Testis (tissue), 2 donors: ENCODE measurements at regions not wholly inside any gene's neighbourhood (a gene's known extent, or its start where the extent isn't known, plus 50 kb on each side); places are given as distances from the start of the nearest gene placed in this dataset.

ENCODE experiments used
- DNase-seq: peaks from one replicate; pipeline ENCODE4 v3.0.0-alpha.2; 2019
- H3K27ac ChIP-seq, 2 donors: fragments of 200-600 bp; sonication (generic); one replicate each; pipeline ENCODE4 v1.5.1; 2019
- H3K27me3 ChIP-seq: fragments of 200-600 bp; sonication (generic); one replicate; pipeline ENCODE4 v1.5.1; 2019
- H3K36me3 ChIP-seq: fragments of 200-600 bp; sonication (generic); one replicate; pipeline ENCODE4 v1.5.1; 2017; ENCODE audit warnings: low read depth; ENCODE audit errors: missing control alignments
- H3K4me1 ChIP-seq: fragments of 200-600 bp; sonication (generic); one replicate; pipeline ENCODE4 v1.5.1; 2019
- H3K4me3 ChIP-seq, 2 donors: fragments of 200-600 bp; sonication (generic); one replicate each; pipeline ENCODE4 v1.5.1; 2017 to 2019
- H3K9me3 ChIP-seq: fragments of 200-600 bp; sonication (generic); one replicate; pipeline ENCODE4 v1.5.1; 2017
- POLR2A ChIP-seq: fragments of 450-650 bp; IDR thresholded peaks from one replicate; pipeline ENCODE4 v1.6.1; 2017; ENCODE audit warnings: antibody characterized with exemption, mild to moderate bottlenecking, moderate library complexity
- WGBS, 2 donors: methylation state at CpG; one replicate each; pipeline ENCODE4 v1.1.5; 2018; 5-methylcytosine and 5-hydroxymethylcytosine counted together
- intact Hi-C: fragments of 100-400 bp; cut with DNase I; formaldehyde crosslinking; loops from one replicate; pipeline ENCODE4 v1.15.1; 2023; ENCODE audit warnings: low total_unique reads
- TF ChIP-seq, protein P1 (sequence below), 3 experiments: fragments of 450-650 bp in 2 of 3; fragments of 200-600 bp in 1 of 3; sonication (generic) in 1 of 3; IDR thresholded peaks; one replicate each; pipeline ENCODE4 v1.5.1; 2016 to 2019; ENCODE audit warnings: antibody characterized with exemption in 3 of 3, mild to moderate bottlenecking in 2 of 3, moderate library complexity in 1 of 3

GRCh38 chr7:21370283-21370982, 57.5 kb upstream of the SP4 start:
- H3K36me3 ChIP-seq, result no peaks in the 10 kb centered on the region
- no peaks in the 10 kb centered on the region for H3K9me3 ChIP-seq
- WGBS, 2 donors, result 82 to 84% methylated on average over 9 of the region's 9 CpGs
- no peak overlapping the region for H3K27ac ChIP-seq
- no peak for DNase-seq
- H3K4me1 ChIP-seq, result no peaks in the 10 kb centered on the region
- intact Hi-C loops, result no loop called here
- TF ChIP-seq, protein P1, sequence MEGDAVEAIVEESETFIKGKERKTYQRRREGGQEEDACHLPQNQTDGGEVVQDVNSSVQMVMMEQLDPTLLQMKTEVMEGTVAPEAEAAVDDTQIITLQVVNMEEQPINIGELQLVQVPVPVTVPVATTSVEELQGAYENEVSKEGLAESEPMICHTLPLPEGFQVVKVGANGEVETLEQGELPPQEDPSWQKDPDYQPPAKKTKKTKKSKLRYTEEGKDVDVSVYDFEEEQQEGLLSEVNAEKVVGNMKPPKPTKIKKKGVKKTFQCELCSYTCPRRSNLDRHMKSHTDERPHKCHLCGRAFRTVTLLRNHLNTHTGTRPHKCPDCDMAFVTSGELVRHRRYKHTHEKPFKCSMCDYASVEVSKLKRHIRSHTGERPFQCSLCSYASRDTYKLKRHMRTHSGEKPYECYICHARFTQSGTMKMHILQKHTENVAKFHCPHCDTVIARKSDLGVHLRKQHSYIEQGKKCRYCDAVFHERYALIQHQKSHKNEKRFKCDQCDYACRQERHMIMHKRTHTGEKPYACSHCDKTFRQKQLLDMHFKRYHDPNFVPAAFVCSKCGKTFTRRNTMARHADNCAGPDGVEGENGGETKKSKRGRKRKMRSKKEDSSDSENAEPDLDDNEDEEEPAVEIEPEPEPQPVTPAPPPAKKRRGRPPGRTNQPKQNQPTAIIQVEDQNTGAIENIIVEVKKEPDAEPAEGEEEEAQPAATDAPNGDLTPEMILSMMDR (IDR thresholded peaks at IDR 0.05), result no peak
- TF ChIP-seq POLR2A, result no peak
- no peaks in the 10 kb centered on the region for H3K27me3 ChIP-seq
- no peak overlapping the region for H3K4me3 ChIP-seq

DNA sequence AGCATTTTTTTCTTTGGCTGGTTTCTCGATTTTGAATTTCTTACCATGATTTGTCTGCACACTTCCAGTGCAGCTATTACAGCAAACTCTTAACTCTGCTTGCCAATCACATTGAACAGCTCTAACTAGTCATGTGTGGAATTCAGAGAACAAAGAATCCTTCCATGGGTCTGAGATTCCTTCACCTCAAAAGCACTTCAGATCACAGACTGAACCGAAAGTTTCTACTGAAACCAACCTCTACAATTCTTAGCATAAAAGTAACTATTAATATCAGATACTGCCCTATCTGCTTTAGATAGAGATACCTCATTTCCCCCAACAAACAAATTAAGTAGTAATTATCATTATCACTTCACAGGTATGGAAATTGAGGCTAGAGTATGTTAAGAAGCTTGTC, 56.5 kb upstream of the SP4 start:
- Histone ChIP-seq H3K4me3 (no peak overlapping the region), H3K36me3 (no peaks in the 10 kb centered on the region), H3K27ac (no peak overlapping the region), H3K9me3 (no peaks in the 10 kb centered on the region), H3K4me1 (no peaks in the 10 kb centered on the region), H3K27me3 (no peaks in the 10 kb centered on the region)
- WGBS, 2 donors, result 58 to 62% methylated on average over 2 of the region's 2 CpGs
- no peak for TF ChIP-seq POLR2A
- TF ChIP-seq, protein P1 (IDR thresholded peaks at IDR 0.05), result no peak
- DNase-seq, result no peak
- intact Hi-C loops, result no loop called here

DNA sequence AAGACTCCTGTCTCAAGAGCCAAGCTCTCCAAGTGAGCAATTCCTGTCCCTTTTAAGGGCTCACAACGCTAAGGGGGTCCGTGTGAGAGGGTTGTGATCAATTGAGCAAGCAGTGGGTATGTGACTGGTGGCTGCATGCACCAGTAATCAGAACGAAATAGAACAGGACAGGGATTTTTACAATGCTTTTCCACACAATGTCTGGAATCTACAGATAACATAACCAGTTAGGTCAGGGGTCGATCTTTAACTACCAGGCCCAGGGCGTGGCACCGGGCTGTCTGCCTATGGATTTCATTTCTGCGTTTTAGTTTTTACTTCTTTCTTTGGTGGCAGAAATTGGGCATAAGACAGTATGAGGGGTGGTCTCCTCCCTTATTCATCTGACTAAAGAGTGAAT, 54.9 kb upstream of the SP4 start:
- Histone ChIP-seq H3K36me3 (no peaks in the 10 kb centered on the region), H3K27ac (no peak overlapping the region), H3K4me1 (no peaks in the 10 kb centered on the region), H3K4me3 (no peak overlapping the region), H3K9me3 (no peaks in the 10 kb centered on the region), H3K27me3 (no peaks in the 10 kb centered on the region)
- 90 to 94% methylated on average over 7 of the region's 7 CpGs for WGBS, 2 donors
- no peak for DNase-seq
- intact Hi-C loops, result no loop called here
- TF ChIP-seq POLR2A, result no peak
- TF ChIP-seq, protein P1 (IDR thresholded peaks at IDR 0.05), result no peak

DNA sequence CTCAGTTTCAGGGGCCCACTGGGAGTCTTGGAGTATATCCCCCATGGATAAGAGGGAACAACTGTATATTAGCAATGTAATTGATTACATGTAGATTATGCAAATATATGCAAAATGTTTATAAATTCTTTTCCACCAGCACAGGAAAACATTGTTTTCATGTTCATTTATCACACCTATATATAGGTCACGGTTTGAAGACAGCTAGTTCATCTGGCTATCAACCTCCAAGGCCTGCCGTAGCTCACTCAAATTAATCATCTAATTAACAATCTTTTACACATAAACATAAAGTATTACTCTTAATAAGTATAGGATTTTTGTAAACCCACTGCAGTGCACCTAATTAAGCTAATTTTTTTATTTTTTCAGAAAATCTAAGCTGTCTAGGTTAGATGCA, 53.7 kb upstream of the SP4 start:
- no peaks in the 10 kb centered on the region for H3K36me3 ChIP-seq
- no peak overlapping the region for H3K4me3 ChIP-seq
- no peaks in the 10 kb centered on the region for H3K4me1 ChIP-seq
- no peaks in the 10 kb centered on the region for H3K27me3 ChIP-seq
- H3K27ac ChIP-seq, result no peak overlapping the region
- 92 to 93% methylated on average over 2 of the region's 2 CpGs for WGBS, 2 donors
- intact Hi-C loops, result no loop called here
- DNase-seq, result no peak
- H3K9me3 ChIP-seq, result no peaks in the 10 kb centered on the region
- TF ChIP-seq, protein P1 (IDR thresholded peaks at IDR 0.05), result no peak
- no peak for TF ChIP-seq POLR2A

- no peaks in the 10 kb centered on the region for H3K36me3 ChIP-seq
- 88 to 95% methylated on average over 2 of the region's 2 CpGs for WGBS, 2 donors
- intact Hi-C loops, result no loop called here
Observed at GRCh38 chr7:21377545-21377944, 50.3 kb upstream of the SP4 start.

More at GRCh38 chr7:21377545-21377944, 50.3 kb upstream of the SP4 start:
- no peak for DNase-seq
- Histone ChIP-seq H3K4me3 (no peak overlapping the region), H3K27me3 (no peaks in the 10 kb centered on the region), H3K4me1 (no peaks in the 10 kb centered on the region), H3K27ac (no peak overlapping the region), H3K9me3 (no peaks in the 10 kb centered on the region)
- TF ChIP-seq, protein P1 (IDR thresholded peaks at IDR 0.05), result no peak
- TF ChIP-seq POLR2A, result no peak
